Activated CD8-positive, alpha-beta memory T cell treated with anti-CD3 and anti-CD28 coated beads for 36 hours (primary cell): ENCODE measurements at regions not wholly inside any gene's neighbourhood (a gene's known extent, or its start where the extent isn't known, plus 50 kb on each side); places are given as distances from the start of the nearest gene placed in this dataset.

Experiments used
- CTCF ChIA-PET: fragments of 350-600 bp; sonication (Branson Sonifier 250); formaldehyde crosslinking; loops from one replicate; lab custom pipeline; 2021; ENCODE audit warnings: antibody characterized with exemption; lab: Charles Lee
- POLR2A ChIA-PET: fragments of 350-600 bp; sonication (Branson Sonifier 250); formaldehyde crosslinking; loops from one replicate; lab custom pipeline; 2021; ENCODE audit warnings: antibody characterized with exemption; lab: Charles Lee

DNA sequence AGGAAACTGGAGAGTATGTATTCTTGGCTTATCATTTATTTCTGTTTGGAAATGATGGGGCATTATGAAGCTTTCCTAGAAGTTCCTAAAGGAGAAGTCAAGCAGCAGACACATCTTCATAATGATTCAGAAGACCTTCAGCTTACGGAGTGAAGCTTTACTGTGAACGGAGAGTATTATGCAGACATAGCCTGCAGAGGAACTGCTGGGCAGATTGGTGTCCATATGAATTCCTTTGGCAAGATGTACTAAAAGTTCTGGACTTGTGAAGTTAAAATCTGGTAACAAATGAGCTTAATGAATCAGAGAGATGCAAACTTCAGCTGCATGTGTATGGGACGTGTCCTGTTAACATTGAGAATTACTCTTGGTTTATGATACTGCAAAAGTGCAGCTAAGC lies 60.1 kb downstream of the NABP1 start:
- CTCF ChIA-PET, result interaction anchor here (0.5 kb wide), 1 partner anchor 9 kb away, joined by 3 read pairs; no protein-coding TSS in a partner anchor
- POLR2A ChIA-PET, result no interaction called here

DNA sequence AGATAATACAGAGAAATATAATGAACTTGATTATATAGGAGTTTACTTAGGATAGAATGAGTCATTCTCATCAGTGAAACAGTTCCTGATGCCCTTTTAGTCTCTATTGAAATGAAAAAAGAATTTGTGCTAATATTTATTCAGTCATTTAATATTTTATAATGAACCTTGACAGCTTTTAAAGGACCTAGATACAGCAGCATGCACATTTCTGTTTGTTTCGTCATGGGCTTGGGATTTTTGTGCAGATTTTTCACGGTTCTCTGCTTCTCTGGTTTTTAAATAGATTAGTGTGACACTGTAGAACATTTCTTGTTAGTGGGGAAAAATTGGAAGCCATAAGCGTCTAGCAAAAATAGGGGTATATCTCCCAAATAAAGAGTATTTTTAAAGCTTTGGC lies 60.7 kb downstream of the NABP1 start:
- ChIA-PET CTCF (interaction anchor here (0.8 kb wide), 1 partner anchor 172 kb away, joined by 3 read pairs; no protein-coding TSS in a partner anchor), POLR2A (no interaction called here)

DNA sequence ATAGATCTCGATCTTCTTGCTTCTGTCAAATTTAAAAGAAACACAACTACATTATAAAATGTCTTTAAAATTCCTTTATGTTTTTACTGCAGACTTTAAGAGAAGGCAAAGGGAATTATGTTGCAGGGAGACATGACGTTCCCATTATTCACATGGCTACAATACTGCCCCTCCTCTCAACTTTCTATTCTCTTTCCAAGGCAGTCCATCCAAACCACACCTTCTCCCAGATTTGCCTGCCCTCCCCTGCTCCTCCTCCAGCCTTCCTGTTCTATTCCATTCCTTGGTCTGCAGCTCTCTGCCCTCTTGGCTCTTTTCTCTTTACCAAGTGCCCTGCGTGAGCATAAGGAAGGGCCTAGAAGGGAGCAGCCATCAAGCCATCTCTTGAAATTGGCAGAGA lies 61.3 kb downstream of the NABP1 start:
- CTCF ChIA-PET, result interaction anchor here (0.8 to 1.3 kb wide), 2 partner anchors 20 to 173 kb away, joined by 3 read pairs; no protein-coding TSS in a partner anchor
- POLR2A ChIA-PET, result no interaction called here

DNA sequence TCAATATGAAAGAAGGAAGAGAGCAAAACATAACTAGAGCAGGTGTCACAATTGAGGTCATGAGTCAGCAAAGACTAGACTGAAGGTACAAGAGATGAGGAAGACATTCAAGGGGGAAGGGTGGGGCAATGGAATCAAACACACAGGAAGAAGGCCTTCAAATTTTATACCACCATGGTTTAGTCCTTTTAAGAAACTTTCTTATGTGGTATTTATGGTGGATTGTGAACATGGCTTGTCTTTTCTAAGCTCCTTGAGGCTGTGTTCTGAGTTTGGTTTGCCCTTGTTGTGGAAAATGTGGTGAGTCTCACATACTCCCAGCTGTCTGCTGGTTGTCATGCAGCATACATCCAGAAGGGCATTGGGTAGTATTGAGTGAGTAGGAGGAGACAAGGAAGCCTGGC lies 62.1 kb downstream of the NABP1 start:
- POLR2A ChIA-PET, result interaction anchor here (0.6 kb wide), 1 partner anchor 91 kb away, joined by 3 read pairs; no protein-coding TSS in a partner anchor
- CTCF ChIA-PET, result interaction anchor here (1.3 kb wide), 1 partner anchor 19 kb away, joined by 3 read pairs; no protein-coding TSS in a partner anchor

DNA sequence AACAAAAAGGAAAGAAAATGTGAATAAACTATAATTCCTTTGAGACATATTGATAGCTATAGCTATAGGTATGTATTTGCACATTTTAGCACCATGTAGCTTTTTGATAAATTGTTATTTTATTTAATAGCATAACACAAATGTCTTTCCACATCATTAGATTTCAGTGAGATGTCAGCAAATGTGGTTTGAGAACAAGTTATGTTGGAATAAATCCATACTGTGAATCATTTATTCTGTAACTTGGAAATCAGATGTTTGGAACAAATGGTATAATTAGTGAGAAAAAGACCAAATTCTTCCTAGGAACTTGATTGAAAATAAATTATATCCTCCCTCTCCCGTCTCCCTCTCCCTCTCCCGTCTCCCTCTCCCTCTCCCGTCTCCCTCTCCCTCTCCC lies 62.8 kb downstream of the NABP1 start:
- CTCF ChIA-PET, result no interaction called here
- POLR2A ChIA-PET, result no interaction called here

DNA sequence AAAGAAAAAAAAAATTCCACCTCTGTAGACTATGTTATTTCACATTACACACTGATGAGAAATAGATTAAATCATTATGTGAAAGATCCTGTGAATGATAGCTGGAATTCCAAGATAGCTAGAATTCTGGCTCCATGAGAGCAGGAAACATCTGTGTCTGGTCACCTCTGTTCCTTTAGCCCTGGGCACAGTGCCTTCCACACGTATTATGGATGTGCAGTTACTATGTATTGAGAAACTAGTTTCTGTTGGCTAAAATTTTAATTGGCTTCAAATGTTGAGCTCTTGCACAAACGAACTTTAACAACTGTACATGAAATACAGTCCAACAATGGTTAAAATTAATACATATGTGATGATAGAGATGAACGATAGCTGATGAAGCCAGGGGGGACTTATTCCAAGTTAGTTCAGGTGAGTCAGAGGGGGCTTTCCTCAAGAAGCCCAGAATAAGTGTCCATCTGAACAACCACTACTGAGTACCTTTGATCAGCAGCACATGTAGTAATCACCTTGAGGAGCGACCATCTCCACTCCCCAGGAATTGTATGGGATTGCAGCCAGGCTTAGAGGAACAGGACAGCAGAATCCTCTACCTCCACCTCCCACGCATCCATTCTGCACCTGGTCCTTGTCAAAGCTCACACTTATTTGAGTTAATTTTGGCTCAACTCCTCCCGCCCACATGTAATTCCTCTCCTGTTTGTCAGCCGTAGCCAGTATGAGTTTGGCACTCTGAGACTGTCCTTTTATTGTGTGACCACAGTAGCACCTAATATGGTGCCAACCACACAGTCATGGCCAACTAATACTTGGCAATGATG lies 68.6 kb downstream of the NABP1 start:
- ChIA-PET CTCF (no interaction called here), POLR2A (no interaction called here)

DNA sequence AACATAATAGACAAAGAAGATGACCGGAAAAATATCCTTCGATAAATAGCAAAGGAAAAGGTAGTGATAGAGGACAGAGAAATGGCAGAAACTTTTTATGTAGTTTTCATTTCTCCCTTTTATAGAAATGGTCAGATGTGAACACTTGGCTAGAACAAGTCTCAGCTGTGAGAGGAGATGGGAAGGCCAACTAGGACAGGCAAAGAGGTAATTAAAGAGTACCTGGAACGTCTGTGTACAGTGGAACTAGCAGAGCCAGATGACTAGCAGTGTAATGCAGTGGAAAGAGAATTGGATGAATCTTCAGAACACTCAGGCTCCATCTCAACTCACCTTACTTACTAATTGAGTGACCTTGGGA lies 69.2 kb downstream of the NABP1 start:
- POLR2A ChIA-PET, result no interaction called here
- CTCF ChIA-PET, result interaction anchor here (0.7 kb wide), 1 partner anchor 10 kb away, joined by 3 read pairs; no protein-coding TSS in a partner anchor

DNA sequence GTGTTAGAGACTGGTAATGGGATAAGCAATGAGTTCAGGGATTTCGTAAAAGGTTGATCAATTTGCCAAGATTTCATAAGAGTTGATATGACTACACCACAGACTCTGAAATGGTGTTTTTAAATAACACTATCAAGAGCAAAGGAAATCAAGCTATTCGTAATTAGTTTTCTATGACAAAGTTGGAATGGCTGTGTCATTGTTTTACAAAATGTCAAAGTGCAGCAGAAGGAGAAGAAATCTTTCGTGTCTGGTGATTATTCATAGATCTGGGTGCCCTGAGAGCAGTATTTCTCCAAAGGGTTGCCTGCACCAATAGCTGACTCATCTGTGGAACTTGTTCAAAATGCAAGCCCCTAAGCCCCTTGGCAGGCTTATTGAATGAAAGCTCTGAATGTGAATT lies 70.1 kb downstream of the NABP1 start:
- ChIA-PET CTCF (interaction anchor here (0.7 kb wide), 1 partner anchor 9 kb away, joined by 3 read pairs; no protein-coding TSS in a partner anchor), POLR2A (no interaction called here)

DNA sequence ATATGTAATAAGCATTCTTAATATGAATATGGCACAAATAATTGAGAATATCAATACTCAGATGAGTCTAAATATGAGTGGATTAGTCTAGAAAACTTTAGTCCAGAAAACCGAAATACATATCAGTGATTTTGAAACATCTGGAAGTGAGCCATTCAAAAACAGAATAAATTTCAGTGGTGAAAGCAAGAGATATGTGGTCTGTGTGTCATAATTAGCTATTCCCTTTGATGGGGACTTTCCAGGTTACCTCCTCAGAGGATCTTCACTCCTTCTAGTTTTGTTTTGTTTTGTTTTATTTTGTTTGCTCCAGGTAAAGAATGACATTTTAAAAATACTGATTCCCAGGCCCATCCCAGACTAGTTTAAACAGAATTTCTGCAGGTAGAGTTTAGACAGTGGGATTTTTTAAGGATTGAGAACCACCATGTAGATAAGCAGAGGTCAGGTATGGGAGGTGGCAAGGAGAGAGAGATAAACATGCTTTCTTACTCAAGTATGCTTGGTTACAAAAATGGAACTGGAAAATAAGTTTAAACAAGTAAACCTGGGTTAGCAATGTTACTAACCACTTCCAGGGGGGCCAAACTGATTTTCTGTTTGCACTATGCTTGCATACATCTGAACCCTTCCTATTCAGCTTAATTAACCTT lies 70.7 kb downstream of the NABP1 start:
- POLR2A ChIA-PET, result no interaction called here
- CTCF ChIA-PET, result interaction anchor here (1.3 kb wide), 1 partner anchor 58 kb away, joined by 3 read pairs; no protein-coding TSS in a partner anchor

DNA sequence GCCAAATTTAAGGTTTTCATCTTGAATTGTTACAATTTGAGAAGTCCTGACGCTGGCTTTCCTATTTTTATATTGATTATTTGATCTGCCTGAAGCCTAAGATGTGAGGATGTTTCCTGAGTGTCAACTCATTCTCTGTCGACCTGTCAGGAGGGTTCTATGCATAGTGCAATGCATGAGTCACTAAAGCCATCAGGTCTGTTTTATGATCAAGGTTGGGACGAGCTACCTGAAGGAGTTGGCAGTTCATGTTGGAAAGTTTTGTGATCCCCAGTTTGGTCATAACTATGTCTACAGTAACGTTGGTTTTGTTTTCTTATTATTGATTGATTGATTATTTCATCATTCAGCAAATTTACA lies 71.2 kb downstream of the NABP1 start:
- CTCF ChIA-PET, result interaction anchor here (1.3 kb wide), 1 partner anchor 58 kb away, joined by 3 read pairs; no protein-coding TSS in a partner anchor
- POLR2A ChIA-PET, result no interaction called here

DNA sequence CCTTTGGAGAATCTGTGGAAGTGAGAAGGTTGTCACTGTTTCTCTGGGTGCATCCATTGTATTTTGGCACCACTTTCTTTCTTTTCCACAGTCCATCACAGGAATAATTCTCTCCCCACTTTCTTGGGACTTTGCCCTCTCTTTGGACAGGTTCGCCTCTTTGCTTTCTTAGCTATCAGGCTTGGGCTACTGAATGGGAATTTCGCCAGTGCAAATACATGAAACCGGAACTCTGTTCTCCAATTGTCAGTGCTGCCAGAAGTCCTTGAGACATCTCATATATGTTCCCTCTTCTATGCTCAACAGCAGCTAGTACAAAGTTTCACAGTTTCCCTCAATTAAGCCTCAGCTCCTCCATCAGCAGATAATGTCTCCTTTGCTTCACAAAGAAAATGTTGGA lies 76.2 kb downstream of the NABP1 start:
- ChIA-PET CTCF (no interaction called here), POLR2A (no interaction called here)

DNA sequence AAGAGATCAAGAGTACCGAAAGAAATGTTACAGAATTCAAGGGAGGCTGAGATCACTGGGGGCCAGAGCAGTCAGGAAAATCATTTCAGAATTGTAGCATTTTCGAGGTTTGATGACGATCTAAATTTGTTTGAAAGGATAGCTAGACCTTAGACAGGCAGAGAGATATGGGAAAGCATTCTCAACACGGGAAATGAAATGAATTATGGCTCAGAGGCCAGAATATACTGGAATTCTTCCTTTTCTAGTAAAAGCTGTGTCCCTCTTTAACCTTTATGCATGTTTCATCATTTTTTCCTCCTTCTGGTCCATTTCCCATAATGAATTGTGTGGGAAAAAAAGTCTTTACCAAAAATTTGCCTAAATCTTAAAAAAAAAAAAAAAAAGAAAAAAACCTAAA lies 78.8 kb downstream of the NABP1 start:
- ChIA-PET POLR2A (no interaction called here), CTCF (interaction anchor here (0.7 to 0.9 kb wide), 2 partner anchors 9 to 501 kb away, joined by 3 read pairs; no protein-coding TSS in a partner anchor)

DNA sequence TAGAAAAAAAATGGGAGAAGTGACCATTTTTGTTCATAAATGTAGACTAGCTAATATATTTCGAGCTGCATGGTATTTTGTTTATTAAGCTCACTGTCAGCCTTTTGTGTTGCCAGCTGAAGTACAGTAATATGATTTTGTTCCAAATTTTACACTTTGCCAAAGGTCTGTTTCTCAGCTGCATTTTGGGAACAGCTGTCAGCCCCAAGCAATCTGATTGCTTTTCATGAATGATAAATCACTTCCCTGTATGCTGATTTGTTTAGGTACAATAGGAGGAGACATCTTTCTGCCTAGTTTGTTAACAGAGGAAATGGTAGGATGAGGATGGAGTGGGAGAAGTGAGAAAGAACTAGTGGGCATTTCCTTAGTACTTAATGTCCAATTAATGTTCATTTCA lies 79.3 kb downstream of the NABP1 start:
- POLR2A ChIA-PET, result no interaction called here
- CTCF ChIA-PET, result interaction anchor here (0.9 kb wide), 1 partner anchor 10 kb away, joined by 3 read pairs; no protein-coding TSS in a partner anchor

DNA sequence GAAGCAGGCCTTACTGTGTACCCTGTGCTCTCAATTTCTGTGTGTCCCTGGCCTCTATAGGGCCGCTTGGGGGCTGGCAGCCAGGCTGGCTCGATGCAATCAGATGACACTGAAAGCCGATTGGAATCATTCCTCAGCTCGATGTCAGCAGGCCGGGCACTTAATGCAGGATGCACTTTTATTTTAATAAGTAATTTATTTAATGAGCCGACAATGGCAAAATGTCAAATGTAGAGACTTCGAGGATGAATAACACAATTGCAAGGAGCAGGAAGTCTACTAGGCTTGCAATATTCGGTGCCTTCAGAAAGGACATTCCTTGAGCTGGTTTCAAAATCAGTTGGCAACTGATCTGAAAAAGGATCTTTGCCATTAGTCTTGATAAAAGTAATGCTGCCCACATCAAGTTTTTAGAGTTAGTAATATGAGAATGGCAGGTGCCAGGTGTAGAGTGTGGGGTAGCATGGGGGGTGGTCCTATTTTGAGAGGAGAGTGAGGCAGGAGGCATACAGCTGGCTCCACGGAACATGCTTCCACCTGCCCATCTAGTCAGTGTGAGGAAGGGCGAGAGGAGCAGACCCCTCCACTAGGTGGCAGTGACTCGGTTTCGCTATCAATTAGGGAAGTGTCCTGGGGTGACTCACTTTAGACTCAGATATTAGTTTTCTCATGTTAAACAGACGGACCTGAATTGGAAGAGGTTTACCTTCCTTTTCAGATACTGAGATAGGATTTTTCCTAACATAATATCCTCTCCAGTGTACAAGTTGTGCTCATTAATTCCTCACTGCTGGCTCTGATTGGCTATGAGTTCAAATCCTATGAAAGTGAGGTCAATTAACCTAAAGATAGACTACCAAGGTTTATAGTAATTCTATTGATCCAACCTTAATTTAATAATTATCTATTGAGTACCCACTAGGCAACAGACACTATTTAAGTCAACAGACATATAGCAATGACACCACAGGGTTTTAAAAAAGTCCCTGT lies 80.9 kb downstream of the NABP1 start:
- POLR2A ChIA-PET, result no interaction called here
- CTCF ChIA-PET, result interaction anchor here (0.6 to 0.8 kb wide), 2 partner anchors 9 to 19 kb away, joined by 3 read pairs; no protein-coding TSS in a partner anchor

DNA sequence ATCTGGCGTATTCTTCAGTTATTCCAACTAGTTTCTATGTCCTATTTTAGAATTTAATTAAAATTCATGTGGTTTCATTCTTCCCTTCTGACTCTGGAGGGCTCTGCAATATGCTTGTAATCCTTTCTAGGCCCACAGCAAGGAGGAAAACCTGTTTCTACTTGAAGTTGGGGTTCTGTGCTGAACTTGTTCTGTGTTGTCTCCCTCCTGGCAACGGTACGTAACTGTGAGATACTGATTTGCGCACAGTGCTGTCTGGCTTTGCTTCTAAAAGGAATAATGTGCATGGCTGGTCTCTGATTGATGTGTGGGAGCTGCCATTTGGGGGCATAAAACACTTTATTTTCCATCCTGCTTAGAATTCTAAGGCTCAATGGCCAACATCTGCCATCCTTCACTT lies 81.7 kb downstream of the NABP1 start:
- ChIA-PET CTCF (no interaction called here), POLR2A (no interaction called here)

DNA sequence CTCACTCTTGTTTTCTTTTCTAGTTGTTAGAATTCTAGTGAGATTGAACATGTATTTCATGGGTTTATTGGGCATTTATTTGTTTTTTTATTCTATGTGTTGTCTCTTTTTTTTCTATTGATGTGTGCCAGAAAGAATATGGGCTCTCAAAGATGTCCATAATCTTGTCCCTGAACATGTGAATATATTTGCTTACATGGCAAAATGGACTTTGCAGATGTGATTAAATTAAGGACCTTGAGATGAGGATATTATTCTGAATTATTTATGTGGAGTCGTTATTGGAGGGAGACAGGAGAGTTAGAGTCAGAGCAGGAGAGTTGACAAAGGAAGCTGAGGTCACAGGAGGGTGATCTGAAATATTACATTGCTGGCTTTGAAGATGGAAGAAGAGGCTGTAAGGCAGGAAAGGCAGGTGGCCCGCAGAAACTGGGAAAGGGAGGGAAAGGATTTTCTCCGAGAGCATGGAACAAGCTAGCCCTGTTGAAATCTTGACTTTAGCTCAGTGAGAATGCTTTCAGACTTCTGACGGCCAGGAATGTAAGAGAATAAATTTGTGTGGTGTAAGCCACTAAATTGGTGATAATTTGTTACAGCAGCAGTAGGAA lies 82.8 kb downstream of the NABP1 start:
- CTCF ChIA-PET, result no interaction called here
- POLR2A ChIA-PET, result no interaction called here

DNA sequence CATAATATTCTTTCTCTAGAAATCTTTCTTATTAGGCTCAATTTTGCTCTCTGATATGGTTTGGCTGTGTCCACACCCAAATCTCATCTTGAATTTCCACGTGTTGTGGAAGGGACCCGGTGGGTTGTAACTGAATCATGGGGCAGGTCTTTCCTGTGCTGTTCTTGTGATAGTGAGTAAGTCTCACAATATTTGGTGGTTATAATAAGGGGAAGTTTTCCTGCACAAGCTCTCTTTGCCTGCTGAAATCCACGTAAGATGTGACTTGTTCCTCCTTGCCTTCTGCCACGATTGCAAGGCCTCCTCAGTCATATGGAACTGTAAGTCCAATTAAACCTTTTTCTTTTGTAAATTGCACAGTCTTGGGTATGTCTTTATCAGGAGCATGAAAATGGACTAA lies 73.8 kb downstream of the CAVIN2 start:
- ChIA-PET CTCF (no interaction called here), POLR2A (no interaction called here)

DNA sequence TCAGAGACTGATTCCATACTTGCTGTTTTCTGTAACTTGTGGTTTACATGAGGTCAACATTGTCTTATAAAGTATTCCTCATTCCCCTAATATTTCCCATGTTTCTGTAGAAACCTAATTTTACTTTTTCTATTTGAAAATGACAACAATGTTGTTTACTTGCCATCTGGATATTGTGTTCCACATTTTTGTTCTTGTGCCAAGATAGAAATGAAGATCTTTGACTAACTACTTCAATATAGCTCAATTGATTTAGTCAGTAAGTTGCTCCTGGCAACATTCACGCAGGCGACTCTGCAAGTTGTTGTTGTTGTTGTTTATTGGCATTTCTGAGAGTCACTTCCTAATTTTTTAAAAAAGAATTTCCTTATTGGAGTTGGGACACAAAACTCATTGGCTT lies 69.5 kb downstream of the CAVIN2 start:
- CTCF ChIA-PET, result no interaction called here
- POLR2A ChIA-PET, result no interaction called here

DNA sequence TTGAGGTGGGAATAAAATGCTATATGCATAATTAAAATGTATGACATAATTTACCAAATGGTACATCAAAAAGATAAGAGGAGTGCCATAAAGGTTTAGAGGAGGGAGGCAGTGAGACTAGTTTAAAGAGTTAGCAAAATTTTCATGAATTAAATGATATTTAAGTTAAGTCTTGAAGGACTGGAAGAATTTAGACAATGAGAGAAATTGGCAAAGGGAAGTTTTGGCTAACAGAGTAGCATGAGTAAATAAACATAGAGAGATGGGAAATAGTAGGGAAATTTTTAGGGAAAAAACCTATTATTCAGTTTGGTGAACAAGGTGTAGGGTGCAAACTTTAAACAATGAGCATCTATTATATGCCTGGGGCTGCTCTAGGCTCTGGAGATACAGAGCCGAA lies 68.8 kb downstream of the CAVIN2 start:
- ChIA-PET CTCF (no interaction called here), POLR2A (no interaction called here)
